ENCODE measurements at regions not wholly inside any gene's neighbourhood (a gene's known extent, or its start where the extent isn't known, plus 50 kb on each side); places are given as distances from the start of the nearest gene placed in this dataset.
"Not testable (repeated sequence)": the region's sequence is repeated elsewhere in the genome, so short reads cannot be mapped to it uniquely, and the experiment has no call there.

DNA sequence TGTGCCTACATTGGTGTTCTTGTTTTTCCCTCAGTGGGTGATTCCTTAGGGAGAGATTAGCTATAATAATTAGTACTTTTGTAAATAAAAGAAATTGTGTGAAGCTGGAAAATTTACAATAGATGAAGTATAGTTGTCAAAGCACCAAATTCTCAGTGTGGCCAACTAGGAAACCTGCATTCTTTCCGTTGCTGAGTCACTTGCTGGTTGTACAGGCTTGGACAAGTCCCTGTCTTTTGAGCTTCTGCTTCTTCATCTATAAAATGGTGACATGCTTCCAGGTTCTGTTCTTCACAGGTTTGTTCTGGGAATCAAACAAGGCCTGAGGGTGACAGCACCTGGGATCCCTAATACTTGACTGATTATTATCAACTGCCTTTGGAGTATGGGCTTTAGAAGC, 184.1 kb upstream of the HES1 start:
- DNase-seq (ENCODE audit: insufficient read length, low spot score): no peak
- TF ChIP-seq POLR2AphosphoS5 (IDR thresholded peaks at IDR 0.05; ENCODE audit: low read depth, low read length): no peak
- no peak for FAIRE-seq

DNA sequence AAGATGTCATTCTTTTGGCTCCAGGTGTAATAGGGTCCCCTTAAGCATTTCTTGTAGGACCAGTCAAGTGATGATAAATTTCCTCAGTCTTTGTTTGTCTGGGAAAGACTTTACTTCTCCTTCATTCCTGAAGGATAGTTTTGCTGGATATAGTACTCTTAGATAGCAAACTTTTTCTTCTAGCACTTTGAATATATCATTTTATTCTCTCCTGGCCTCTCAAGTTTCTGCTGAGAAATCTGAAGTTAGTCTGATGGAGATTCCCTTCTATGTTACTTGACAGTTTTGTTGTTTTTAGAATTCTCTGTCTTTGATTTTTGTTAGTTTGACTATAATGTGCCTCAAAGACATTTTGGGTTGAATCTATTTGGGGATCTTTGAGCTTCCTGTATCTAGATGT, 181.2 kb upstream of the HES1 start:
- no peak for FAIRE-seq
- TF ChIP-seq SPI1 (IDR thresholded peaks at IDR 0.05; ENCODE audit: low read depth, low read length) (no peak), PAX5 (IDR thresholded peaks at IDR 0.05; ENCODE audit: insufficient read depth, low read length, severe bottlenecking) (no peak), POLR2A (IDR thresholded peaks at IDR 0.05; ENCODE audit: low read depth, low read length) (no peak), POU2F2 (IDR thresholded peaks at IDR 0.05; ENCODE audit: low read depth, low read length) (no peak), TAF1 (IDR thresholded peaks at IDR 0.05; ENCODE audit: low read depth, low read length) (no peak), POLR2AphosphoS5 (IDR thresholded peaks at IDR 0.05; ENCODE audit: low read depth, low read length) (no peak)
- DNase-seq (ENCODE audit: insufficient read length, low spot score): no peak

DNA sequence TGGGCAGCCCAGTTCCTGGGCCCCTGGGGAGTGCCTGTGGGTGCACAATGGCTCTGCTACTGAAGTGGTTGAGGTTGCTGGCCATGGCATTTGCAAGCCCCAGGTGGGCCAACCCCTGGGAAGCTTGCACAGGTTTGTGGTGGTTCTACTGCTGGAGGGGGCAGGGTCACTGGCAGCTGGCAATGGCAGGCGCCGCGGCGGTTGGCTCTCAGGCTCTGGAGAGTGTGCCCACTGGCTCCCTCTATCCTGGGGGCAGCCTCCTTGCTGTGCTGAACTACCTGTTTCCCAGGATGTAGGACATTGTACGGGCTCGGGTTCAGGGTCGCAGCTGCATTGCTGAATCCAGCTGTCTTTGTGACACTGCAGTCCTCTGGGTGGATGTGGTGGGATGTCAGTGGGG, 180.2 kb upstream of the HES1 start:
- DNase-seq (ENCODE audit: insufficient read length, low spot score) (no peak), FAIRE-seq (no peak)
- TF ChIP-seq POU2F2 (IDR thresholded peaks at IDR 0.05; ENCODE audit: low read depth, low read length) (no peak), PAX5 (IDR thresholded peaks at IDR 0.05; ENCODE audit: insufficient read depth, low read length, severe bottlenecking) (no peak), POLR2AphosphoS5 (IDR thresholded peaks at IDR 0.05; ENCODE audit: low read depth, low read length) (no peak), POLR2A (IDR thresholded peaks at IDR 0.05; ENCODE audit: low read depth, low read length) (no peak), SPI1 (IDR thresholded peaks at IDR 0.05; ENCODE audit: low read depth, low read length) (no peak), TAF1 (IDR thresholded peaks at IDR 0.05; ENCODE audit: low read depth, low read length) (no peak)

DNA sequence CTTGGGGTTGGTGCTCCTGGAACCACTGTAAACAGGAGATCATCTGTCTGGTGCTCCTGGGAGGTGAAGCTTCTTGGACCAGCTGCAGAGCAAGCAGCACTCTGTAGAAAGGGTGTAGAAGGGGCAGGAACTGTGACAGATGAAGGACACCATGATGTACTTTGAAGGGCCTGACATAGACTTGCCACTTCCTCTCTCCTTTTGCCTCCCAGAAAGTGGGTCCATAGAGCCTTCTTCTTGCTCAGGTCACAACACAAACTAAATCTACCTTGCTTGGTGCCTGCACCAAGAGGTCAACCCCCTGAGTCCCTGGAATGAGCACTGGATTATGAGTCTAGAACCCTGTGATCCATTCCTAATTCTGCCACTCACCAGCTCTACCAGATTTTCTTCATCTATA, 176.1 kb upstream of the HES1 start:
- FAIRE-seq: no peak
- DNase-seq (ENCODE audit: insufficient read length, low spot score): no peak
- TF ChIP-seq POLR2AphosphoS5 (IDR thresholded peaks at IDR 0.05; ENCODE audit: low read depth, low read length) (no peak), SPI1 (IDR thresholded peaks at IDR 0.05; ENCODE audit: low read depth, low read length) (peak; percentile 50)

DNA sequence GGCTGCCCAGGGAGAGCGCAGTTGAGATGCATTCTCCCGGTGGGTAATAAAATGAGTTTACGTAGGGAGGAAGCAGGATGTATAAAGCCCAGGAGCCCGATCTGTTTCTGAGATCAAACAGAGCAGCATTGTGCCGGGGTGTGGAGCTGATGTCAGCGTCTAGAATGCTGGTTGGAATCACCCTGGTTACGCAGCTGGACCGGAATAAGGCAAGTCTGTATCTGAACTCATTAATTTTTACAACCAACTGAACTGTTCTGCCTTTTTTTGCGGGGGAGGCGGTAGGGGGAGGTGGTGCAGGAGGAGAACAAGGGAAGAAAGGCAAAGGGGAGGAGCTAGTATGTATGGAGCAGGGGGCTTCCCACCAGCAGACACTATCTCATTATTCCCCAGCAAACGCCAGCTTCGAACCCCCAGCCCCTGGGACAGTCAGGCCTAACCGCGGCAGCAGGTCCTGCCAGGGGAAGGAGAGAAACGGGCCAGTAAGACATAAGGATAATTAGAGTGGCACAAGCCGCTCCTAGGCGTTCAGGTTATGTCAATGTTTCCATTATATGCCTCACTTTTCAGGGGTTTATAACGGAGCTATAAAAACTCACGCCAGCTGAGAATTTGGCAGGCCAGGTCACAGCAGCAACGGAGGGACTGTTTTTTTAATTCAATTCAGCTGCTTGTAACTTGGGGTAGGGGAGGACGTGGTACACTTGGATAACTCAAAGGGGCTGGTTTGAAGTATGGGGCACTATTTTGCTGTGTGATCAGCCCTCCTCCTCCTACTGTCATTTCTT, 175.3 kb upstream of the HES1 start:
- TF ChIP-seq POLR2AphosphoS5 (IDR thresholded peaks at IDR 0.05; ENCODE audit: low read depth, low read length) (no peak), POLR2A (IDR thresholded peaks at IDR 0.05; ENCODE audit: low read depth, low read length) (no peak), TAF1 (IDR thresholded peaks at IDR 0.05; ENCODE audit: low read depth, low read length) (no peak), PAX5 (IDR thresholded peaks at IDR 0.05; ENCODE audit: insufficient read depth, low read length, severe bottlenecking) (no peak), SPI1 (IDR thresholded peaks at IDR 0.05; ENCODE audit: low read depth, low read length) (no peak), POU2F2 (IDR thresholded peaks at IDR 0.05; ENCODE audit: low read depth, low read length) (no peak)
- DNase-seq (ENCODE audit: insufficient read length, low spot score): no peak
- no peak for FAIRE-seq

DNA sequence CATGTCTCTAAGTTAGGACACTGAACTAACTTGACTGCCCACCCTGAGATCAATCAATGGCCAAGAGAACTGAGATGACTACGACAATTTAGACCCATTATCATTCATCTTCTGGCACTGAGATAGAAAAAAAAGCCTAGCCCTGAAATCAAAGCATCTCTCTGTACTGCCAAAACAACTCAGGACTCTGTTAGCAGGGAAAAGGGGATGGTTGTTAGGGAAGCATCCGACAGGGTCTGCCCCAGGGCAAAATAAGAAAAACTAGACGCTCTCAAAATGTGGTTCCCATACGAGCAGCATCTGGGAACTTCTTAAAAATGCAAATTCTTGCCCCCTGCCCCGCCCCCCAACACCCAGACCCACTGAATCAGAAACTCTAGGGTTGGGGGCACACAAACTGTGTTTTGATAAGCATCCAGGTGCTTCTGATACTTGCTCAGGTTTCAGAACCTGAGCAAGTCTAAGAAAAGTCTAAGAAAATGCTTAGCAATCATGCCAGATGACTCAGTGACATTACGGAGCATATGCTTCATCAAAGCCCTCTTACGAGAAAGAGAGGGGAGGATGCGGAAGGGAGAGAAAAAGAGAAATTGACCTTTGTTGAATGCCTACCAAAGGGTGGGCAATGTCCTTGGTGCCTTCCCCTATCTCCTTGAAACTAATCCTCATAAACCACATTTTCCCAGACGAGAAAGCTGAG, 172.8 kb upstream of the HES1 start:
- TF ChIP-seq POLR2AphosphoS5 (IDR thresholded peaks at IDR 0.05; ENCODE audit: low read depth, low read length) (no peak), POLR2A (IDR thresholded peaks at IDR 0.05; ENCODE audit: low read depth, low read length) (no peak), TAF1 (IDR thresholded peaks at IDR 0.05; ENCODE audit: low read depth, low read length) (no peak), POU2F2 (IDR thresholded peaks at IDR 0.05; ENCODE audit: low read depth, low read length) (no peak), SPI1 (IDR thresholded peaks at IDR 0.05; ENCODE audit: low read depth, low read length) (no peak), PAX5 (IDR thresholded peaks at IDR 0.05; ENCODE audit: insufficient read depth, low read length, severe bottlenecking) (no peak)
- no peak for FAIRE-seq
- DNase-seq (ENCODE audit: insufficient read length, low spot score): no peak

DNA sequence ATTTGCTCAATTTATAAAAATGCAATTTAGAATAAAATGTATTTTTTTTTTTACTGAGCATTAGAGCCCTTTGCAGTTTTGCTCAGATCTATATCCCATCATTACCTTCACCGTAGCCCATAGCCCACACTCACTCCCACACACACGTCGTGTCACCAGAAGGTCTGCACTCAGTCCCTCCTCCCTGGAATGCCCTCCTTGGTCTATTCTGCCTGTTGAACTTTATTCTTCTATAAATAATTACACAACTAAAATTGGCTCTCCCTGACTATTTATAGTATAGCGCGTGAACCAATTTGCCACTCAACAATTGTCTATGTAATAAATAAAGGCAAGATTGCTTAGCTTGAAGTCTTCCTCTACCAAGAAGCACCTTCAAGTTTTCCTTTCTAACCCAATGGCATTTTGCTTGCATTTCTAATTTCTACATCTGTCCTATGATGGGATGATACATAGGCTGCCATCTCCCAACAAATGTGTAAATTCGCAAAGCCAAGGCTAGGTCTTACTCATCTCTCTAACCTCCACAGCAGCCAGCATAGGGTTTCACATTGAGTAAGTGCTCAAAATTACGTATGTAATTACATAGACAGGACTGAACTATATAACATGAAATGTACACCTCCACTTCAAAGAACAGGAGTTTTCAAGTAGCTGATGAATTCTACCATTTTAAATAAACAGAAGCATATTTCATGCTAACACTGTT, 172.0 kb upstream of the HES1 start:
- FAIRE-seq: peak; percentile 97
- TF ChIP-seq PAX5 (IDR thresholded peaks at IDR 0.05; ENCODE audit: insufficient read depth, low read length, severe bottlenecking): no peak
- TF ChIP-seq POLR2AphosphoS5 (IDR thresholded peaks at IDR 0.05; ENCODE audit: low read depth, low read length): no peak
- no peak for TF ChIP-seq POLR2A (IDR thresholded peaks at IDR 0.05; ENCODE audit: low read depth, low read length)
- no peak for TF ChIP-seq SPI1 (IDR thresholded peaks at IDR 0.05; ENCODE audit: low read depth, low read length)
- no peak for TF ChIP-seq TAF1 (IDR thresholded peaks at IDR 0.05; ENCODE audit: low read depth, low read length)
- TF ChIP-seq POU2F2 (IDR thresholded peaks at IDR 0.05; ENCODE audit: low read depth, low read length): no peak
- peak; percentile 25 for DNase-seq (ENCODE audit: insufficient read length, low spot score)

DNA sequence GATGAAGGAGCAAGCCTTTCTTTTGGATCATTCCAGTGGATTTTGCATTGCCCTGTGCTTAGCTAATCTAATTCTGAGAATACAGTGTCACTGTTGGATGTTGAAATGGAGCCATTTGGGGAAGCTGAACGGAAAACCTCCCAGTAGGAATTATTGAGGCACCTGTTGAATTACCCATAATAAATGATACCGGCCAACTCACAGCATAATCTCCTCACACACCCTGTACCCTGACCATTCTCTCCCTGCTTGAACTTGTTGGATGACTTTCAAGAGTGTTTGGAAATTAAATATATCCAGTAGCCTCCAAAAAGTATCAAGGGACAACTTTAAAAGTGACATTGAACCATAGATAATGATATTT, 171.4 kb upstream of the HES1 start:
- FAIRE-seq (no peak), DNase-seq (ENCODE audit: insufficient read length, low spot score) (no peak)
- no peak for TF ChIP-seq TAF1 (IDR thresholded peaks at IDR 0.05; ENCODE audit: low read depth, low read length)
- TF ChIP-seq SPI1 (IDR thresholded peaks at IDR 0.05; ENCODE audit: low read depth, low read length): no peak
- no peak for TF ChIP-seq POU2F2 (IDR thresholded peaks at IDR 0.05; ENCODE audit: low read depth, low read length)
- no peak for TF ChIP-seq POLR2A (IDR thresholded peaks at IDR 0.05; ENCODE audit: low read depth, low read length)
- no peak for TF ChIP-seq PAX5 (IDR thresholded peaks at IDR 0.05; ENCODE audit: insufficient read depth, low read length, severe bottlenecking)
- TF ChIP-seq POLR2AphosphoS5 (IDR thresholded peaks at IDR 0.05; ENCODE audit: low read depth, low read length): no peak

DNA sequence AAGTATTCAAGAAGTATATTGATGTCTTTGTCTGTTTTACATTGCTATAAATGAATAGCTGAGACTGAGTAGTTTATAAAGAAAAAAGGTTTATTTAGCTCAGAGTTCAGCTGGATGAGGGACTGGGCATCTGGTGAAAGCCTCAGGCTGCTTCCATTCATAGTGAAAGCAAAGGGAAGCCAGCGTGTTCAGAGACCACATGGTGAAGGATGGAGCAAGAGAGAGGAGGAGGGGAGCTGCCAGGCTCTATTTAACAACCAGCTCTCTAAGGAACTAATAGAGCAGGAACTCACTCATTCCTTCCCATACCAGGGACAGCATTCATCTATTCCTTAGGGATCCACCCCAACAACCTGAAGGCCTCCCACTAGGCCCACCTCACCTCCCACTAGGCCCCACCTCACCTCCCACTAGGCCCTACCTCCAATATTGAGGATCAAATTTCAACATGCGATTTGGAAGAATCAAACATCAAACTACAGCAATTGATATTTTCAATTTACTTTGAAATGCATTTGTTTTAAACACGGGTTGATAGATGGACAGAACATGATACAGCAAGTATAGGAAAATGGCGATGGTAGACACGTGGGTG, 167.5 kb upstream of the HES1 start:
- FAIRE-seq: no peak
- DNase-seq (ENCODE audit: insufficient read length, low spot score): no peak
- TF ChIP-seq TAF1 (IDR thresholded peaks at IDR 0.05; ENCODE audit: low read depth, low read length) (no peak), POLR2AphosphoS5 (IDR thresholded peaks at IDR 0.05; ENCODE audit: low read depth, low read length) (no peak), SPI1 (IDR thresholded peaks at IDR 0.05; ENCODE audit: low read depth, low read length) (no peak), POU2F2 (IDR thresholded peaks at IDR 0.05; ENCODE audit: low read depth, low read length) (no peak)

DNA sequence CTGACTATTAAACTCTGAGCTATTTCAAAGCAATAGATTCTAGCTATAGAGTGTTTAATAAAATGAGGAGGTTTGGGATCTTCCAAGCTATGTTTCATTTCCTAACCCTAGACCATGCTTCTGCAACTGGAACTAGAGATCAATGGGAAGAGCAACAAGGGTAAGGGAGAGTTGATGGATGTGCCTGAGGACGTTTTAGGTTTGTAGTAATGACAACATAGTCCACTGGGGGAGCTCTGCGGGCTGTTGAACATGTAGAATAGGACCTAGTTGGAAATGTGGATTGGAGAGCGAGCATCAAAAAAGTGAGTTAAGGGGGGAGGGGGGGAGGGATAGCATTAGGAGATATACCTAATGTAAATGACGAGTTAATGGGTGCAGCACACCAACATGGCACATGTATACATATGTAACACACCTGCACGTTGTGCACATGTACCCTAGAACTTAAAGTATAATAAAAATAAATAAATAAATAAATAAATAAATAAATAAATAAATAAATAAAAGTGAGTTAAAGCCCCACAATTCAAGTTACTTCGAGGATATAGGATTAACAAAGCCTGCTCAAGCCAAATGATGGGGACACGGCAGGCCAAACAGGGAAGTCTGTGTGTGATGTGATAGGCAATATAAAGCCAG, 165.7 kb upstream of the HES1 start:
- FAIRE-seq; DNase-seq (ENCODE audit: insufficient read length, low spot score): not testable (repeated sequence)
